ENCODE measurements at regions not wholly inside any gene's neighbourhood (a gene's known extent, or its start where the extent isn't known, plus 50 kb on each side); places are given as distances from the start of the nearest gene placed in this dataset.

DNA sequence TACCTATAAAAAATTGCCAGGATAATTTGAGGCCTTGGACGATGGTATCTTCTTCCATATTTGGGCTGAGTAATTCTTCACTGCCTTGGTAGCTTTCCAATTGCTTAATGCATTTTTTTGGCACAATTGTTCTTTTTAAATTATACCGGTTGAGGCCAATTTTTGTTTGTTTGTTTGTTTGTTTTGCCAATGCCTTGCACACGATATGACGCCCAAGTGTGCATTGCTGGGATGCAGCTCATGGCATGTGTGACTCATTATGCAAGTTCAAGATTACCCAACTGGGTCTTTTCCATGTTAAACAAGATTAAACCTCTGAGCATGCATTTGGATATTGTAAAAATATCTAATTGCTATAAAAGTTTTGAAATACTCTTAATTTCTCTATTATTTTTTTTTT lies 71.1 kb upstream of the KCNIP4 start:
- ATAC-seq = no peak
- no peaks in the 10 kb centered on the region for H3K9me3 ChIP-seq (replicated peaks; ENCODE audit: control insufficient read depth, insufficient read depth, low read length)
- H3K4me1 ChIP-seq (ENCODE audit: control insufficient read depth, insufficient read depth, low read length) = no peaks in the 10 kb centered on the region
- H3K27ac ChIP-seq (ENCODE audit: control insufficient read depth, insufficient read depth) = no peak overlapping the region
- no TSS peak for BruUV-seq (replicated peaks)
- 35% methylated on average over 4 of the region's 4 CpGs for WGBS (ENCODE audit: insufficient coverage, insufficient replicate concordance, low lambda C conversion rate, missing lambda C conversion rate)
- TF ChIP-seq NBN (IDR thresholded peaks at IDR 0.05) (no peak), BHLHE40 (IDR thresholded peaks at IDR 0.05; ENCODE audit: borderline replicate concordance in 1 of 2, low read depth in 2 of 2, low read length in 1 of 2) (no peak)
- TF ChIP-seq, protein P1, sequence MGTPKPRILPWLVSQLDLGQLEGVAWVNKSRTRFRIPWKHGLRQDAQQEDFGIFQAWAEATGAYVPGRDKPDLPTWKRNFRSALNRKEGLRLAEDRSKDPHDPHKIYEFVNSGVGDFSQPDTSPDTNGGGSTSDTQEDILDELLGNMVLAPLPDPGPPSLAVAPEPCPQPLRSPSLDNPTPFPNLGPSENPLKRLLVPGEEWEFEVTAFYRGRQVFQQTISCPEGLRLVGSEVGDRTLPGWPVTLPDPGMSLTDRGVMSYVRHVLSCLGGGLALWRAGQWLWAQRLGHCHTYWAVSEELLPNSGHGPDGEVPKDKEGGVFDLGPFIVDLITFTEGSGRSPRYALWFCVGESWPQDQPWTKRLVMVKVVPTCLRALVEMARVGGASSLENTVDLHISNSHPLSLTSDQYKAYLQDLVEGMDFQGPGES (IDR thresholded peaks at IDR 0.05) = no peak
- TF ChIP-seq, protein P2, sequence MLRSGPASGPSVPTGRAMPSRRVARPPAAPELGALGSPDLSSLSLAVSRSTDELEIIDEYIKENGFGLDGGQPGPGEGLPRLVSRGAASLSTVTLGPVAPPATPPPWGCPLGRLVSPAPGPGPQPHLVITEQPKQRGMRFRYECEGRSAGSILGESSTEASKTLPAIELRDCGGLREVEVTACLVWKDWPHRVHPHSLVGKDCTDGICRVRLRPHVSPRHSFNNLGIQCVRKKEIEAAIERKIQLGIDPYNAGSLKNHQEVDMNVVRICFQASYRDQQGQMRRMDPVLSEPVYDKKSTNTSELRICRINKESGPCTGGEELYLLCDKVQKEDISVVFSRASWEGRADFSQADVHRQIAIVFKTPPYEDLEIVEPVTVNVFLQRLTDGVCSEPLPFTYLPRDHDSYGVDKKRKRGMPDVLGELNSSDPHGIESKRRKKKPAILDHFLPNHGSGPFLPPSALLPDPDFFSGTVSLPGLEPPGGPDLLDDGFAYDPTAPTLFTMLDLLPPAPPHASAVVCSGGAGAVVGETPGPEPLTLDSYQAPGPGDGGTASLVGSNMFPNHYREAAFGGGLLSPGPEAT (IDR thresholded peaks at IDR 0.05; ENCODE audit: low read depth) = no peak
- FAIRE-seq = no peak
- H3K9ac ChIP-seq (ENCODE audit: control insufficient read depth, insufficient read depth, low read length) = no peak overlapping the region
- H4K20me1 ChIP-seq (ENCODE audit: control insufficient read depth, insufficient read depth) = no peaks in the 10 kb centered on the region
- no peak overlapping the region for H2AFZ ChIP-seq (ENCODE audit: control insufficient read depth, low read depth, low read length)
- no peaks in the 10 kb centered on the region for H3K36me3 ChIP-seq (ENCODE audit: control insufficient read depth in 2 of 2, insufficient read depth in 2 of 2, low read length in 1 of 2)
- no peaks in the 10 kb centered on the region for H3K27me3 ChIP-seq (replicated peaks in 1 of 2; ENCODE audit: control insufficient read depth in 2 of 2, insufficient read depth in 2 of 2, low read length in 1 of 2)
- ChIA-PET SMC1A (ENCODE audit: uncharacterized antibody, unreplicated experiment) (no interaction called here), RAD21 (ENCODE audit: unreplicated experiment) (no interaction called here), POLR2A (no interaction called here), CTCF (no interaction called here)
- H3K4me2 ChIP-seq (ENCODE audit: control insufficient read depth, insufficient read depth) = no peak overlapping the region
- in situ Hi-C loops (cut with MboI) = no loop called here
- no peaks in the 10 kb centered on the region for H3K79me2 ChIP-seq (ENCODE audit: control insufficient read depth, insufficient read depth, low read length)
- intact Hi-C loops (cut with micrococcal nuclease; ENCODE audit: unreplicated experiment) = no loop called here
- H3K4me3 ChIP-seq = no peak overlapping the region
- no peak for DNase-seq (ENCODE audit: low read depth, low spot score)

DNA sequence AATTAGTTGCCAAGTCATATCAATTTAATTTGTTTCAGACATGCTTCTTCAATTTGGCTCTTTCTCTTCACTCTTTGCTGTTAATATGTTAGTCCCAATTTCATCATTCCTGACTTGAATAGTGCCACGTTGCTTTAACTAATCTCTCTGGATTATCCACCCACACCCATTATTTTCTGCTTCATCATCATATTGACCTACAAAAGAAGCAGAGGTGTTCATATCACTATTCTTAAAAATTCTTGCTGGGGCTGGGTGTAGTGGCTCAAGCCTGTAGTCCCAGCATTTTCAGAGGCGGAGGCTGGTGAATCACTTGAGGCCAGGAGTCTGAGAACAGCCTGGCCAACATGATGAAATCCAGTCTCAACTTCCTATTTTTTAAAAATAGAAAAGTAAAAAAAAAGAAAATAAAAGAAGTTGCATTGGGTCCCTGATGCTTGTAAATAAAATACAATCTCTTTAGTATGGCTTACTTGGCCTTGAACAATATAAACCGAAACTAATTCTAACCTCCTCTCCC lies 65.7 kb upstream of the KCNIP4 start:
- no peak for ATAC-seq
- H3K27me3 ChIP-seq (replicated peaks in 1 of 2; ENCODE audit: control insufficient read depth in 2 of 2, insufficient read depth in 2 of 2, low read length in 1 of 2) = no peaks in the 10 kb centered on the region
- no peaks in the 10 kb centered on the region for H4K20me1 ChIP-seq (ENCODE audit: control insufficient read depth, insufficient read depth)

More for the DNA sequence above, 65.7 kb upstream of the KCNIP4 start:
- DNase-seq (ENCODE audit: low read depth, low spot score) (no peak), FAIRE-seq (no peak)
- Histone ChIP-seq H3K4me3 (no peak overlapping the region), H3K27ac (ENCODE audit: control insufficient read depth, insufficient read depth) (no peak overlapping the region), H3K79me2 (ENCODE audit: control insufficient read depth, insufficient read depth, low read length) (no peaks in the 10 kb centered on the region), H3K4me1 (ENCODE audit: control insufficient read depth, insufficient read depth, low read length) (no peaks in the 10 kb centered on the region), H2AFZ (ENCODE audit: control insufficient read depth, low read depth, low read length) (no peak overlapping the region), H3K9me3 (replicated peaks; ENCODE audit: control insufficient read depth, insufficient read depth, low read length) (no peaks in the 10 kb centered on the region), H3K36me3 (ENCODE audit: control insufficient read depth in 2 of 2, insufficient read depth in 2 of 2, low read length in 1 of 2) (no peaks in the 10 kb centered on the region), H3K9ac (ENCODE audit: control insufficient read depth, insufficient read depth, low read length) (no peak overlapping the region), H3K4me2 (ENCODE audit: control insufficient read depth, insufficient read depth) (no peak overlapping the region)
- ChIA-PET SMC1A (ENCODE audit: uncharacterized antibody, unreplicated experiment) (no interaction called here), CTCF (interaction anchor here (1.6 kb wide), 1 partner anchor 10 kb away, joined by 4 read pairs; no protein-coding TSS in a partner anchor), POLR2A (no interaction called here), RAD21 (ENCODE audit: unreplicated experiment) (no interaction called here)
- WGBS (ENCODE audit: insufficient coverage, insufficient replicate concordance, low lambda C conversion rate, missing lambda C conversion rate) = 29% methylated on average over 3 of the region's 3 CpGs
- in situ Hi-C loops (cut with MboI) = no loop called here
- TF ChIP-seq SIN3A (IDR thresholded peaks at IDR 0.05; ENCODE audit: low read depth, low read length) = no peak
- no peak for TF ChIP-seq RCOR1 (conservative IDR thresholded peaks at IDR 0.05; ENCODE audit: low read depth, low read length)
- TF ChIP-seq, protein P3, sequence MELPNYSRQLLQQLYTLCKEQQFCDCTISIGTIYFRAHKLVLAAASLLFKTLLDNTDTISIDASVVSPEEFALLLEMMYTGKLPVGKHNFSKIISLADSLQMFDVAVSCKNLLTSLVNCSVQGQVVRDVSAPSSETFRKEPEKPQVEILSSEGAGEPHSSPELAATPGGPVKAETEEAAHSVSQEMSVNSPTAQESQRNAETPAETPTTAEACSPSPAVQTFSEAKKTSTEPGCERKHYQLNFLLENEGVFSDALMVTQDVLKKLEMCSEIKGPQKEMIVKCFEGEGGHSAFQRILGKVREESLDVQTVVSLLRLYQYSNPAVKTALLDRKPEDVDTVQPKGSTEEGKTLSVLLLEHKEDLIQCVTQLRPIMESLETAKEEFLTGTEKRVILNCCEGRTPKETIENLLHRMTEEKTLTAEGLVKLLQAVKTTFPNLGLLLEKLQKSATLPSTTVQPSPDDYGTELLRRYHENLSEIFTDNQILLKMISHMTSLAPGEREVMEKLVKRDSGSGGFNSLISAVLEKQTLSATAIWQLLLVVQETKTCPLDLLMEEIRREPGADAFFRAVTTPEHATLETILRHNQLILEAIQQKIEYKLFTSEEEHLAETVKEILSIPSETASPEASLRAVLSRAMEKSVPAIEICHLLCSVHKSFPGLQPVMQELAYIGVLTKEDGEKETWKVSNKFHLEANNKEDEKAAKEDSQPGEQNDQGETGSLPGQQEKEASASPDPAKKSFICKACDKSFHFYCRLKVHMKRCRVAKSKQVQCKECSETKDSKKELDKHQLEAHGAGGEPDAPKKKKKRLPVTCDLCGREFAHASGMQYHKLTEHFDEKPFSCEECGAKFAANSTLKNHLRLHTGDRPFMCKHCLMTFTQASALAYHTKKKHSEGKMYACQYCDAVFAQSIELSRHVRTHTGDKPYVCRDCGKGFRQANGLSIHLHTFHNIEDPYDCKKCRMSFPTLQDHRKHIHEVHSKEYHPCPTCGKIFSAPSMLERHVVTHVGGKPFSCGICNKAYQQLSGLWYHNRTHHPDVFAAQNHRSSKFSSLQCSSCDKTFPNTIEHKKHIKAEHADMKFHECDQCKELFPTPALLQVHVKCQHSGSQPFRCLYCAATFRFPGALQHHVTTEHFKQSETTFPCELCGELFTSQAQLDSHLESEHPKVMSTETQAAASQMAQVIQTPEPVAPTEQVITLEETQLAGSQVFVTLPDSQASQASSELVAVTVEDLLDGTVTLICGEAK (IDR thresholded peaks at IDR 0.05; ENCODE audit: borderline replicate concordance) = no peak
- no peak for TF ChIP-seq TCF7 (IDR thresholded peaks at IDR 0.05; ENCODE audit: borderline replicate concordance)
- no peak for TF ChIP-seq NRF1 (conservative IDR thresholded peaks at IDR 0.05; ENCODE audit: low read depth, low read length)
- TF ChIP-seq SUZ12 (IDR thresholded peaks at IDR 0.05; ENCODE audit: unreplicated experiment) = no peak
- BruUV-seq (replicated peaks) = no TSS peak
- intact Hi-C loops (cut with micrococcal nuclease; ENCODE audit: unreplicated experiment) = no loop called here
